EL (cell line): ENCODE measurements at regions not wholly inside any gene's neighbourhood (a gene's known extent, or its start where the extent isn't known, plus 50 kb on each side); places are given as distances from the start of the nearest gene placed in this dataset.
"Not testable (repeated sequence)": the region's sequence is repeated elsewhere in the genome, so short reads cannot be mapped to it uniquely, and the experiment has no call there.

ENCODE experiments used
- DNase-seq: peaks from one replicate; pipeline ENCODE4 v3.0.0-alpha.2; 2016

DNA sequence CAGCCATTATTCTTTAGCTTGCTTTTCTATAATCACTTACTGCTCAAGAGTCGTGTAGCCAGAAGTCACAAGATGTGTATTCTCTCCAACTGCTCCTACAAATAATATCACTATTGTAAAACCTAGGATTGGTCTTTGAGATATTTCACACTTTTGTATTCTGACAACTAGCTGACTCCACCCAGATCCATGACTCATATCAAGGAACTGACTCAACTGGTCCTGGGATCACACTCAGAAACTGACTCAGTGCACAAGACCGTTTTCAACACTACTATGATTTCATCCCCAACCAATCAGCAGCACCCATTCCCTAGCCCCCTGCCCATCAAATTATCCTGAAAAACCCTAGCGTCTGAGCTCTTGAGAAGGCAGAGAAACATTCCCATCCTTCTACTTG, 56.5 kb upstream of the ORC5 start:
- peak; percentile 34 for DNase-seq

DNA sequence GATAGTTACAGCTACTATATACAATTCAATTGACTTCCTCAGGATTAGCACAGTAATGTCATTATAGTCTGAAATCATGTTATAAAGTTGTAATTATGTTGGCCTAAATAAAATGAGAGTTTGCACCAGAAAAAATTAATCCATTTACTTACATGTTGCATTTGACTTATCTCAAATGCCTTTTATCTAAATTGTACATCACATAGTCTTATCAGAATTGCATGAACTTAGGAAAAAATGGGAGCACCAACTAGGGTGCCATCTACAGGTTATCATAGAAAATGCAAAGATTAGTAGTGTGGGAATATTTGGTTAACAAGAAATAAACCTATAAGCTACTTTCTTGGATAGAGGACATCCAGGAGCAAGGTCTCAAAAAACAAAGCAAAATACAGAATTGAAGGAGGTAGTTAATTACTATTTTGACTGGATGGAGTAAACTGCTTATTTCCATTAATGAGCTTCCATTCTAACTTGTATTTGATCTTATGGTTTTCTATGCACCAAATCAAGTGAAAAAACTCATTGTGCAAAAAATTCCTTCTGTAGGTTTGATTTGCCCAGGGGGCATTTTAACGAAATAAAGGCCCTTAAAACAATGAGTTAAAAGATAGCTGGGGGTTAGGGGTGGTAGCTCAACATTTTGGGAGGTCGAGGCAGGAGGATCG, 60.0 kb upstream of the ORC5 start:
- peak; percentile 13 for DNase-seq

DNA sequence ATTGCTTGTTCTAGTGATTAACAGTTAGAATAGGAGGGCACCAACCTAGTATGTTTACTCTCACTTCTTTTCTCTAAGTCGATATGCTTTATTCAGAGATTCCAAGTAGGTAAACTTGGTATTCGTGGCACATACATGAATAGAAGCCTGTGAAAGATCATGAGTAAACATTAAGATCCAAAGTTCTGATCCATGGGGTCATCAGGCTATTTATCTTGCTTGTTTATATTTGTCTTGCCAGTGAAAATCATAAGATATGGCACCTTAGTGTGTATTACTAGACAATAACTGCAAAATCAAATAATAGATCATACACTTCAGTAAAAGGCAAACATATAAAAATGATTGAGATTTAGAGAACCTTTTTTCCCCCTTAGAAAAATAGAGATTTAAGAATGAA, 56.5 kb upstream of the LHFPL3 start:
- no peak for DNase-seq

- peak; percentile 24 for DNase-seq
These were observed 55.5 kb upstream of the LHFPL3 start for GRCh38 chr7:104272767-104273384.

GRCh38 chr7:104275900-104276299, 52.5 kb upstream of the LHFPL3 start:
- peak; percentile 5 for DNase-seq

DNA sequence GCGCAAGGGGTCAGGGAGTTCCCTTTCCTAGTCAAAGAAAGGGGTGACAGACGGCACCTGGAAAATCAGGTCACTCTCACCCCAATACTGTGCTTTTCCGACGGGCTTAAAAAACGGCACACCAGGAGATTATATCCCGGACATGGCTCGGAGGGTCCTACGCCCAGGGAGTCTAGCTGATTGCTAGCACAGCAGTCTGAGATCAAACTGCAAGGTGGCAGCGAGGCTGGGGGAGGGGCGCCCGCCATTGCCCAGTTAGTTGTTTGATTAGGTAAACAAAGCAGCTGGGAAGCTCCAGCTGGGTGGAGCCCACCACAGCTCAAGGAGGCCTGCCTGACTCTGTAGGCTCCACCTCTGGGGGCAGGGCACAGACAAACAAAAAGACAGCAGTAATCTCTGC, 51.7 kb upstream of the LHFPL3 start:
- DNase-seq, result not testable (repeated sequence)
